ENCODE measurements at regions not wholly inside any gene's neighbourhood (a gene's known extent, or its start where the extent isn't known, plus 50 kb on each side); places are given as distances from the start of the nearest gene placed in this dataset.

DNA sequence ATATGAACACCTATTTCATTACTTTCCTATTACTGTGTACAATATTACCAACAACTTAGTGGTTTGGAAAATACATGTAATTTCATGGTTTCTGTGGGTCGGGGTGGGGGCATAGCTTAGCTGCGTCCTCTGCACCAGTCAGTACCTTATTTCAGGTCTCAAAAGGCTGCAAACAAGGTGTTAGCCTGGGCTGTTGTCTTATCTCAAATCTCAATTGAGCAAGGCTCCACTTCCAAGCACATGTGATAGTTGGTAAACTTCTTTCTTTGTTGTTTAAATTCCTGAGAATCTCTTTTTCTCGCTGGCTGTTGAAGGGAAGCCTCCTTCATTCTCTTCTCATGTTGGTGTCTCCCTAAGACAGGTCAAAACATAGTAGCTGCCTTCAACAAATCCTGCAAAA lies 485.4 kb downstream of the AMY1C start:
- TF ChIP-seq, protein P1, sequence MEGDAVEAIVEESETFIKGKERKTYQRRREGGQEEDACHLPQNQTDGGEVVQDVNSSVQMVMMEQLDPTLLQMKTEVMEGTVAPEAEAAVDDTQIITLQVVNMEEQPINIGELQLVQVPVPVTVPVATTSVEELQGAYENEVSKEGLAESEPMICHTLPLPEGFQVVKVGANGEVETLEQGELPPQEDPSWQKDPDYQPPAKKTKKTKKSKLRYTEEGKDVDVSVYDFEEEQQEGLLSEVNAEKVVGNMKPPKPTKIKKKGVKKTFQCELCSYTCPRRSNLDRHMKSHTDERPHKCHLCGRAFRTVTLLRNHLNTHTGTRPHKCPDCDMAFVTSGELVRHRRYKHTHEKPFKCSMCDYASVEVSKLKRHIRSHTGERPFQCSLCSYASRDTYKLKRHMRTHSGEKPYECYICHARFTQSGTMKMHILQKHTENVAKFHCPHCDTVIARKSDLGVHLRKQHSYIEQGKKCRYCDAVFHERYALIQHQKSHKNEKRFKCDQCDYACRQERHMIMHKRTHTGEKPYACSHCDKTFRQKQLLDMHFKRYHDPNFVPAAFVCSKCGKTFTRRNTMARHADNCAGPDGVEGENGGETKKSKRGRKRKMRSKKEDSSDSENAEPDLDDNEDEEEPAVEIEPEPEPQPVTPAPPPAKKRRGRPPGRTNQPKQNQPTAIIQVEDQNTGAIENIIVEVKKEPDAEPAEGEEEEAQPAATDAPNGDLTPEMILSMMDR (IDR thresholded peaks at IDR 0.05; ENCODE audit: poor library complexity): no peak
- TF ChIP-seq EZH2phosphoT487 (IDR thresholded peaks at IDR 0.05; ENCODE audit: low read depth, severe bottlenecking, unreplicated experiment): no peak
